ENCODE measurements at regions not wholly inside any gene's neighbourhood (a gene's known extent, or its start where the extent isn't known, plus 50 kb on each side); places are given as distances from the start of the nearest gene placed in this dataset.

DNA sequence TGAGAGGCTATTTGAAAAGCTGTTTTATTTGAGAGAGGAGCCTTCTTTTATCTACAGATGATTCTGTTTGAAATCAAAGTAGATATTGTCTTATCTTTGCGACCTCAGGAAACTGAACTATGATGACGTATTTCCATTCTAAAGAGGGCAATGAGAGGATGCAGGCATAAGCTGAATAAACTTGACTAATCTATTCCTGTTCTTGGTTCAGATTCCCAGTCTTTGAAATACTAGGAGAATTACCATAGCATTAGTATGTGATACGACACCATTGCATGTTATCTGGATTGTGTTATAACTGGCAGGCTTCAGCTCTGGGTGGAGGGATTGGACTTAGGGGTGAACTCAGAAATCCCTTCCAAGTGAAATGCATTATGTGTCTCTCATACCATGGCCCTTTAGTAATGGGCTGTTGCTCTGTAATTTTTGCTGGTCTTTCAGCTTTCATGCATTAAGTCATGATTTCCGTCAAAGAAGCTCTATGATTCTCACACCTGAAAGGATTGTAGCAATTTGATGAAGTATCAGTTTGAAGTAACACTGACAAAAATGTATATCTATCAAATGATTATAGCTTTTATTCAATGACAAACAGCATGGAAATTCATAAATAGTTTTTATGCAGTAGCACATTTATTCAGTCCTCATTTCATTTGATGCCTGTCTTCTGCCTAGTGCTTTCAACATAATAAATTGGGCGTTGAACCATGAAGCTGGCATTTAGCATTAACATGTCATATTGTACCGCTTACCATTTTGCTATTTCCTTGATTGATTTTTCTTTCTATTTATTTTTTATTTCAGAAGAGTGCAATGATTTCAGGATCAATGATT is 138.4 kb upstream of the SPACA1 start:
- DNase-seq (ENCODE audit: low spot score), result no peak

DNA sequence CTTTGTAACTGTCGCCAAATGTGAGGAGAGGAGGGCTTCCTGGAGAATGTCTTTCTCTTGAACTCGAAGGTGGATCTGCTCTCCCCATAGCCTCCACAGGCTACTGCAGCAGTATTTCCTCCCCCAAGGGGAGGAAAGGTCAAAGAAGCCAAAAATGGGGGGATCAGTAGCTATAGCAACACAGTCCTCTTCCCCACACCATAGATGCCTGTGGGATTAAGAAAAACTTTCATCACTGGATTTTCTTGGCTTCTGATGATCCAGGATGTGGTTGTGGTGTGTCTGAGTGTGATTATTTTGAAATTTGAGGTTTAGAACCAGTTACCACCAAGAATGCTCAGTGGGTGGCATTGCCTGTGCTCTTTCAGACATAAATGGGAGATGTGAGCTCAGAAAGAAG is 140.1 kb upstream of the SPACA1 start:
- DNase-seq (ENCODE audit: low spot score), result peak; percentile 73

DNA sequence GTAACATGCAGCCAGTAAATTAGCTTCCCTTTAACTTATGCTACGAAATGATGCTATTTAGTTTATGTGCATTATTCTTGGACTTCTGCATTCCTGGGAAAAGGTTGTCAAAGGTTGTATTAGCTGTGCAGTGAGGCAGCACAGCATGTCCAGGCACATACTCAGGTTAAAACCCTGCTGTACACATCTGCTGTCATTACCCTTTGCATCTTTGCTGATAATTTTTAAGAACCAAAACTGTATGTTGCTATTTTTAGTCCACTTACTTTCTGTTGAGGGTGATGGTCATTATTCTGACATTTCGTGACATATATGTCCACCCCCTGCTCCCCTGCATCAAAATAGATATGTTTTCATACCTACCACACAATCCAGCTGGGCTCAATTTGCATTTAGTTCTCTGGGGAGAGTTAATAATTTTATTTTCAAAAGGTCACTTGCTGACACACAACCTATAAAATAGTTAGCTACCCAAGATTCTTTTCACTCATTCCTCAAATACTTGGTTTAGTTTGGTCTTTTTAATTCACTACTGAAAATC is 142.5 kb upstream of the SPACA1 start:
- no peak for DNase-seq (ENCODE audit: low spot score)

DNA sequence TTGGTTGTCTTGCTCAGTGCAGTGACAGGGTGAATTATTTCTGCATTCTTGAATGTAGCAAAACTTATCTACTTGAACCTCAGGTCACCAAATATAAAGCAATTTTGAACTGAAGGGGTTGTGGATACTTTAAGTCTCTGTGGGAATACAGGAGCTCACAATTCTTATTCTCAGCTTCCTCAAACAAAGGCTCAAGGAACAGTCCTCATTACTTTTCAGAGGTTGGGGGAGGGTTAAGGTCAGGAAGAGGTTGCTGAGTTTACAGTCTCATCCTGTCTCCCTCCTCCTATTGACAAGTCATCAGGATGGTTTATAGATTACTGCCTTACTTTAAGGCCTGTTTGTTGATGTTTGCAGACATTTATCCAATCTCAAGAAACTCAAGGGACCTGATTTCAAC is 143.6 kb upstream of the SPACA1 start:
- DNase-seq (ENCODE audit: low spot score), result no peak

DNA sequence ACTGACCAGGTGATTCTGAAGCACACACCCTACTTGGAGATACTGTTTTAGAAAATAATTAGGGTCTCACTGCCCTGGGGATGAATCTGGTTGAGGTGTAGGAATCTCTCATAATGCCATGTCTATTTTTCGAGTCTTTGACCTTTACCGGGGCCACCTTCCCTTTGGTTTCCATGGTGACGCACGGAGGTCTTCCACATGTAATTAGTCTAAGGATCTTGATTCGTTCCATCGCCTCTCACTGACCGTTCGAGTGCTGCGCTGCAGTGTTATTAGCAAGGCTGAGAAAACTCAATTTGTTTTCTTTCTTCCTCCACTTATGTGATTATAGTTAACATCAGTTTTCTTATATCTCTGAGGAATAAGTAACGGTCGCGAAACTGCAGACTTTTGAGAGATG is 144.3 kb upstream of the SPACA1 start:
- no peak for DNase-seq (ENCODE audit: low spot score)

DNA sequence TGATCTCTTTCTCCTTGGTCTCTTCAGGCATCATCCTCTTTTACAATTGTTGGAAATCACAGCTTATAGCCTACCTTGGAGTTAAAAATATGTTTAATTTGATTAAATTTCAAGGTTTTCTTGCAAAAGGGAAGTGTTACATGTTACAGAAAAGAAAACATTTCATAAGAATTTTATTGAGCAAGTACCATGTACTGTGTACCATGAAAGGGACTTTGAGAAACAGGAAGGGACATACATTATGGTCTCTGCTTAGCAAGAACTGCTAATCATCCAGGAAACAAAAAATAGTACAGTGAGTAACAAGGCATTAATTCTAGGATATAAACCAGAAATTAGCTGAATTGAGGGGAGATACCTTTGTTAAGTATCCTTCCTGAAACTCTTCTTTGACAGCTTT is 145.3 kb upstream of the SPACA1 start:
- no peak for DNase-seq (ENCODE audit: low spot score)

DNA sequence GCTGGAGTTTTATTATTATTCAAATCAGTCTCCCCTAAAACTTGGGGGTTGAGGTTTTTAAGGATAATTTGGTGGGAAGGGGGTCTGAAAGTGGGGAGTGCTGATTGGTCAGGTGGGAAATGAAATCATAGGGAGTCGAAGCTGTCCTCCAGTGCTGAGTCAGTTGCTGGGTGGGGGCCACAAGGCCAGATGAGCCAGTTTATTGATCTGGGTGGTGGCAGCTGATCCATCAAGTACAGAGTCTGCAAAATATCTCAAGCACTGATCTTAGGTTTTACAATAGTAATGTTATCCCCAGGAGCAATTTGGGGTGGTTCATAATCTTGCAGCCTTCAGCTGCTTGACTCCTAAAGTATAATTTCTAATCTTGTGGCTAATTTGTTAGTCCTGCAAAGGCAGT is 146.0 kb upstream of the SPACA1 start:
- DNase-seq (ENCODE audit: low spot score), result no peak

DNA sequence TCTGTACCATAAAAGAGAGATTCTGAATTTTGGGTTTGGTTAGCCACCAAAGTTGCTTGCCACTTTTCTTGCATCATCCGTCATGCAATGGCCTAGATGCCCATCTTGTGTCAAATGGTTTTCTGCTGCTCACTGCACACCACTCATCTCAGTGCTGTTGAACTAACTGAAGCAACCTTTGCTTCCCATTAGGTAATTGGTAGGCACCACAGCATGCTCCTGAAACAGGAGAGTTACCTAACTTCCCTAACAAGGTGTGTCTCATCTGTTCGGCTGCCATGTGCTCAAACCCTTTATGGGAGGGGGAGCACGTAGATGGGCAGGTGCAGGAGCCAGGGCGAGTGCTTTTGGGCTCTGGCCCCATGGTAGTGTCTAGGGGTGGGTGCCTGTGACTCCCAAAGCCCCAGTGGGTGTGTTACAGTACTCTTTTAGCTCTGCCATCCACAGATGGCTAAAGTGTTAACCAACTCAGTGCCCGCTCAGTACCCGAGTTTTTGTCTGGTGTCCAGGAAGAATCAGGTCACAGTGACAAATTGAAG is 147.4 kb upstream of the SPACA1 start:
- DNase-seq (ENCODE audit: low spot score), result no peak

DNA sequence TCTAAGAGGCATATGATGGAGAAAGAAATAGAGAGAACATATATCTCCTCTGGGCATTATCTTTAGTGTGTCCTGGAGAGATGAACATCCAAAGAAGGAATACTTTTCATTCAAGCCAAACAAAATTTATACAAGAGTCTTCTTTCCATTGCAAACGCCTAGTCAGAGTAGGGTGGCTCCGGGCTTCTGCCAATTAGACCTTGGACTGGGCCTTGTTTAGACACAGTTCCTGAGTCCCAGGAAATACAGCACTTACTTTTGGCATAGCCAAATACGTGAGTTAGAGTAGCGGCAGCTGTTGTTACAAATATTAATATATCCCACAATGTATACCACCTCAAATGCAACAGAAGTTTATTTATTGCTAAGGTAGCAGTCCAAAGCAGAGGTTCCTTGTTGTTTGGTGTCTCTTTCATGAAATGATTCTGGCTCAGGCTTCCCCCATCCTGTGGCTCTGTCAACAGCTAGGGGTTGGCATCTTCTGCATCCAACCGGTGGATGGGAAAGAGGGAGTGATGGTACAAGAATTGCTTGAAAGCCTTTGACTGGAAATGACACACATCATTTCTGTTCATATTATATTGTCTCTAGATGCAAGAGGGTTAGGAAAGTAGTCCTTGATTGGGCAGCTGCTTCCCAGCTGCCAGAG is 148.0 kb upstream of the SPACA1 start:
- no peak for DNase-seq (ENCODE audit: low spot score)

DNA sequence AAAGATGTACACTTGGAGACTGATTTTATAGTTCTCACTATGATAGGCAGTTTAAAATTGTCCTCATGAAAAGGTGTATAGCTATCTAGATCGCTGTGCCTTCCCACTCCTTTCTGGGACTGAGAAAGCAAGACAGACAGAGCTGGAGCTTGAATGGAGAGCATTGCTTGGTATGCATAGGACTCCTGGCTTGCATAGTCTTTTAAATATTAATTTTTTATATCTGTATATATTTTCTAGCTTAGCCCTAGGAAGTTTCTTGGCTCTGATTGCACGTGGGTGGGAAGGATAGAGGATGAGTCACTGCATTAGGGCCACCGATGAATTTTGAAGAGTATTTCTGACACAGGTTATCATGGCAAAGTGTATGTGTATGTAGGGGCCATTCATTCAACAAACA is 150.0 kb upstream of the SPACA1 start:
- DNase-seq (ENCODE audit: low spot score), result no peak

DNA sequence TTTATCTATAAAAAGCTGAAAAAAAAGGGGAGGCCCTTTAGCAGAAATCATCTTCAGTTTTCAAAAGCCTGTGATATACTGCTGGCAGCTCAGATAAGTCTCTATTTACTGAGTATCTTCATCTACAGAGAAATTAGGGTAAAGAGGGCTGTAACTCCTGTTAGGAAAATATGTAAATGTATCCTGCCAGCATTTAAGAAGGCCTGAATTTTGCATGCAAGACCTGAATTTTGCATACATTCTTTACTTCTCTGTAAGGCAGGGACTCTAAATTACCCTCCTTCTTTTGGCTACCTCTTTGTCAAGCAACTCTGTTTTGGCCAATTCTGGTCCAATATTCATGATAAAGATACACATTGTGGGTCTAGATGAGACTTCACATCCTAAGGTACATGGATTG is 150.6 kb upstream of the SPACA1 start:
- no peak for DNase-seq (ENCODE audit: low spot score)

DNA sequence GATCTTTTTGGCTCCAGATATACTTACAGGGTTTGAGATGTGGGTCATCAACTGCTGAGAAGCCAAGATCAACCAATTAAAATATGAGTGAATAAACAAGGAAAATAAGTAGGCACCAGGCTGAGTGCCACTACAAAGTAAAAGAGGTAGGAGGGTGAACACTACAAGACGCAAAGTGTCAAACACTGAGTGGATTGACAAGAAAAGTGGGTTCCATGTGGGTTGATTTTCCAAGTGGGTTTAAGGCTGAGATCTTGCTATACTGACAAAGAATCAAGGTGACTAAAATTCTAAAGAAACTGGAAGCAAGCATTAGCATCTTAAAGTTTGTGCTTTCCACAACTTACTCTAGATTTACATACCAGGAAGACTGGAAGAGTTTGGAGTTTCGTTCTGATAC is 160.4 kb upstream of the SPACA1 start:
- DNase-seq (ENCODE audit: low spot score), result no peak

DNA sequence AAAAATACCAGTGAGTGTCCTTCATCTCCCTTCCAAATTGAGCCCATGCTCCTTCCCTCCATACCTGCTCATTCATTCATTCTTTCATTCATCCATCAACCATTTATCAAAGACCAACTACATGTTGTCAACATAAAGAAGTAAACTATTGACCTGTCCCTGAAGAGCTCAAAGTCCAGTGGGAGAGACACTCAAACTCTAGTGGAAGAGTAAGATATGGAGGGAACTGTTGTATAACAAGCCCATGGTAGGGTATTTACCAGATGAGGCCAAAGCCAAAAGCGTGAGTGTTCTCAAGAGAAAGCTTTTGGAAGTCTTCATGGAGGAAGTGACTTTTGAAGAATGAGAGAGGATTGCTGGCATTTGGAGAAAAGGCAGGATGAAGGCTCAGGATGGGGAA is 163.4 kb upstream of the SPACA1 start:
- DNase-seq (ENCODE audit: low spot score), result no peak

DNA sequence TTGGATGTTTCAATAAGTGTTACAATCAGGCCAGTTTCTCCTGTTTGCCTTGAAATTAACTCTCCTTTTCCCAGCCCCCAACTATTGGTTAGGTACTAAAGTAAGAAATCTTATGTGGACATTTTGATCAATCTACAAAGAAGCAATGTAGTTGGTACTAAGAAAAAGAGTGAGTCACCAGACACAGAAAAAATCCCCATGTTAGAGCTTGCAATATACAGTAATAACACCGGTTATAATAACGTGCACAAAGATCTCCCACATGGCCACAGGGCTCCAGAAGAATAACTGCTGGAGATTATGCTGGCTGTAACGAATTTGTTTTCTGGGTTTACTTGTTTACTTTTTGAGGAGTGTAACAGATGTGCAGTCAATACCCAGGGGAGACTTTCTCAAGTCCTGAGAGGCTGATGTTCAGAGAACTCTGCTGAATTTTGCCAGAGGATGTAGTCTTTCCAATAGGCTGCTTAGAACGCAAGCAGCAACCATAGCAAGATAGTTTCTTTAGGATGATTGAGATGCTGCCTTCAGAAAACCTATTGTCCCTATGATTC is 166.2 kb upstream of the SPACA1 start:
- no peak for DNase-seq (ENCODE audit: low spot score)

DNA sequence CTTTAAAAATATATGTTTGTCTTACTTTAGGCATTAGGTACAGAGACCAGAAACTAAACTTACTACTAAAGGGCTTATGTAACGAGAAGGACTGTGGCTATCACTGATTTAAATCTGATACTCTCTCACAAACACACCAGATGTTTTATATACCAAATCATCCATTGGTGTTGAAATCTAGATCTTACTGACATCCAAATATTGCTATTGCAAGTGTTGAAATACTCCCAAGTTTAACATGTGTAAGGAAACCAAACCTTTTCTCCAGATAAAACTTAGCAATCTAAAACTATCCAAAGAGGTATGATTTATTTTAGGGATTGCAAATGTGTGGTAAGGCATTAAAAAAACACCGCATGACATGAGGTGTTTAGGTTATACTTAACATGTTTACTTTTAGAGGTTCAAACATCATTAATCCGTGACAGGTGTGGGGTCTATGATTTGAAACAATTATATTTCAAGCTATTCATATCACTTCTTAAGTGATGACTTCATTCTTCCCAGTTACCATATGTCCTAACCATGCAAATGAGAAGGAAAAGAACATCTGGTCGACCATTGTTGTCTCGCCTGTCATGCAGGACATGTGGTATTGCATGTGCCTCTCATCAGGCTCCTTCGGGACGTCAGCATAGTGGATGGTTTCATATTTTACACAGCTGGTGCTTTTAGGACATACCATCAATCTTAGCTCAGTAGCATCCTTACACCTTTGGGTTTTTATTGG is 168.3 kb upstream of the SPACA1 start:
- no peak for DNase-seq (ENCODE audit: low spot score)

DNA sequence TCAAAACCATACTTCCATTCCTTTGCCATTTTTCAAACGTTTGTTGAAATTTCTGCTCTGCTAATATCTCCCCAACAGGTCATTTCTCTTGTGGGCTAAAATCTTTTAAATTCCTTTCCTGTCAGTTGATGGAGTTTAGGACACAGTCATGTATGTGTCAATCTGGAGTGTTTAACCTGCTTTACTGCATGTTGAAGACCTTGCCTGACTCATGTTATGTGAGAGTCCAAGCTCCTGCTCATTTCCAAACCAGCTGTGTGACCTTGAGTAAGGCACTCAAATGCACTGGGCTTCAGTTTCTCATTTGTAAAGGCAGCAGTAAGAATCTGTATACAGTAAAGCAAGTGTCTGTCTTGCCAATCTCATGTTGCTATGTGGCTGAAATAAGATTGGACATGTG is 171.9 kb upstream of the SPACA1 start:
- no peak for DNase-seq (ENCODE audit: low spot score)

DNA sequence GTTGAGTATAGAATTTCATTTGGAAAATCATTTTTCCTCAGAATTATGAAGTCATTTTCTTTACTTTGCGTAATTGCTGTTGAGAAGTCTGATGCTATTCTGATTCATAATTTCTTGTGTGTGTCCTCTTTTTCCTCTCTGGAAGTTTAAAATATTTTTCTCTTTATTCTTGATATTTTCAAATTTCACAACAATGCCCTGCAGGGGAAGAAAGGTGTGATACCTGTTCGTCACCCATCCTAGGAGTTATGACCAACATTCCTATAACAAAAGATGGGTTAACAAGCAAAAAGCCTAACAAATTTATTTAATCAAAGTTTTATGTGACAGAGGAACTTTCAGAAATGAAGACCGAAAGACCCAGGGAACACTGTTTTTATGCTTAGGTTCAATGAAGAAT is 171.5 kb upstream of the AKIRIN2 start:
- no peak for DNase-seq (ENCODE audit: low spot score)

DNA sequence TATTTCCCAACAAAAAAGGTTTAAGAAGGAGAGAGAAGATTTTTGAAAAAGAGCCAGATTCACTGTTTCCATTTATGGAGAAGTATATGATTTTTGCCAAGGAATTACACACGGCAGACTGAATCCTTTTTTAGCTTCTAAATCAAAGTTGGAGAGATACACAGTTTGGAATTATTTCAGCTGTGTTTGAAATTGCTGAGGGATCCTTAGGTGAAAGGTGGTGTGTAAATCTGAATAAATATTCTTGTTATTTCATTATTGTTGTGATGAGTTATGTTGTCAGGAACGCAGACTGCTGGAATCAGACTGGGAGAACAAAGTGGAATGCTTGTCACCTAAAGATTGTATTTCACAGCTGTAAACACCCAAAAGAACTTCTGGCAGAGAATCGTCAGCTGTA is 168.5 kb upstream of the AKIRIN2 start:
- DNase-seq (ENCODE audit: low spot score), result no peak

DNA sequence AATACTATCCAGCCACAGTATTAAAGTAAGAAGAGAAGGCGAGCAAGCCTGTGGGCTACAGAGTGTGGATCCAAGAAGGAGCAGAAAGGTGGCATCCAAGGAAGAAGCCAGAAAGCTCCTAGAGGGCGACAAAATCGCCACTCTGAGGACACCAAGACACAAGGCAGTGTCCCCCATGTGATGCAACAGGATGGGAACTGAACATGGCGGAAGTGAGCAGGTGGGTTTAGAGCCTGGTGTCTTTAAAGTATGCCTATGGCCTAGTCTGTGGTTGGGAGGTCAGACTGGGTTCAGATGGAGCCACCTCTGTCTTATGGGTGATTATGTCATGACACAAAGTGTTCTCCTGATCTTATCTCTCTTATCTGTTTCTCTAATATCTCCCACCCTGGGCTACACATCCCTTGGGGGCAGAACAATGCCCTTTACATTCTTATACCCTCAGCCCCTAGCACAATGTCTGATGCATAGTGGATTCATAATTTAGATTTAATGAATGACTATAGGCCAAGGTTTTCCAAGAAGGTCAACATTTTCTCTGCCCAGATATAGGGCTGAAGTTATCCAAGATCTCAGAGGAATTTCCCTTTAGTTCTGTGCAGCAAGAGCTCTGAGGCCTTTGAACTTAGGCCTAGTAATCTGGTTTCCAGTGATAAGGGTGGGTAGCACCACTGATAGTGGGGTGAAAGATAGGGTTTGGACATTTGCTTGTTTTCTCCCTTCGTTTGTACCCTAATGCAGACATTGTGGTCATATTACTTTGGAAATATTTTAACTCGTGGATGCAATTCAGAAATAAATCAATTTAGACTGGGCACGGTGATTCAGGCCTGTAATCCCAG is 167.3 kb upstream of the AKIRIN2 start:
- no peak for DNase-seq (ENCODE audit: low spot score)

DNA sequence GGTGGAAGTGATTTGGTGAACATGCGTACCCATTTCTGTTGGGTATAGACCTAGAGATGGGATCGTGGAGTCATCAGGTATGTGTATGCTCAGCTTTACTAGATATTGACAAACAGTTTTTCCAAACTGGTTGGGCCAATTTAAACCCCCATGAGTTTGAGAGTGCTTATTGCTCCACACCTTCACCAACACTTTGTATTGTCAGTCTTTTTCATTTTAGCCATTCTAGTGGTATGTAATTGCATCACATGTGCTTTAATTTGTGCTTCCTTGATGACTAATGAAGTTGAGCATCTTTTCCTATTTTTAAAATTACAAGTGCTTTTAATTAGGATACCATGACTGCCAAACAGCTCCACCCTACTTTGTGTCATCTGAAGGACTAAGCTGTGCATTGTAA is 158.9 kb upstream of the AKIRIN2 start:
- DNase-seq (ENCODE audit: low spot score), result no peak

DNA sequence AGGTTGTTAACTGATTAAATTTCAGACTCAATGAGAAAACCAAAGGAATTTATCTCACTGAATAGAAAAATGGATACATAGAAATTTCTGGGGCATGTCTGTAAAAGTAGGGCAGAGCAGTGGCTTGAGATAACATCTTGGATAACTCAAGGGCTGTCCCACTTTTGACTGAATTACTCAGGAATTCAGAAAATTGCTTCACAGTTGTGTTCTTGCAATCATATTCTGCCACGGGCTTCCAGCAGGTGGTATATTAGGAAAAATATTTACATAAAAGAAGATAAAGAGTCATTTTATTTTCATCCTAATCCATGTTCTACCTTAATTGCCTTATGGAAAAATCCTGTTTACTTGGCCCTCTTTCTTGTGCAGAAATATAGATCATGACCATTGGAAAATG is 156.4 kb upstream of the AKIRIN2 start:
- DNase-seq (ENCODE audit: low spot score), result no peak

All from AG08395 (cell line).